ENCODE measurements at regions not wholly inside any gene's neighbourhood (a gene's known extent, or its start where the extent isn't known, plus 50 kb on each side); places are given as distances from the start of the nearest gene placed in this dataset.

GRCh38 chr3:104992676-104993075, 374.0 kb upstream of the ALCAM start:
- Histone ChIP-seq H3K23ac (ENCODE audit: insufficient read length) (no peak overlapping the region), H3K4ac (replicated peaks; ENCODE audit: insufficient read length, low read depth, low read length) (no peak overlapping the region), H3K56ac (replicated peaks; ENCODE audit: insufficient read length, low read depth, low read length) (no peak overlapping the region), H2AFZ (ENCODE audit: low read length) (no peak overlapping the region), H3K4me2 (ENCODE audit: insufficient read depth in 1 of 2, low read depth in 2 of 2, low read length in 2 of 2) (no peak overlapping the region), H2BK20ac (ENCODE audit: low read length) (peak overlapping the region; percentile 4; the same call in 1 of the 2 replicates), H3K9me3 (ENCODE audit: insufficient read depth in 2 of 2, low read depth in 1 of 2, low read length in 1 of 2) (no peaks in the 10 kb centered on the region; a peak in 1 of 4 replicates), H4K5ac (ENCODE audit: insufficient read length, low read depth, low read length) (no peak overlapping the region), H2BK12ac (ENCODE audit: low read depth, low read length) (no peak overlapping the region), H4K20me1 (replicated peaks in 1 of 2; ENCODE audit: control insufficient read depth in 1 of 2, insufficient read depth in 2 of 2, low read length in 2 of 2) (no peaks in the 10 kb centered on the region), H2BK15ac (ENCODE audit: low read length) (no peak overlapping the region), H3K79me1 (ENCODE audit: low read depth, low read length) (no peaks in the 10 kb centered on the region), H3K23me2 (ENCODE audit: low read depth, low read length) (no peaks in the 10 kb centered on the region), H3K18ac (ENCODE audit: extremely low read depth, low read length) (no peak overlapping the region), H3K27ac (ENCODE audit: low read depth, low read length) (no peak overlapping the region), H3K36me3 (ENCODE audit: control insufficient read depth in 2 of 4, insufficient read depth in 4 of 4, low read length in 3 of 4) (no peaks in the 10 kb centered on the region), H3K9ac (replicated peaks in 1 of 4; ENCODE audit: extremely low read depth in 1 of 4, low read depth in 3 of 4, low read length in 3 of 4) (no peak overlapping the region), H3K4me3 (ENCODE audit: extremely low read depth in 1 of 4, insufficient read depth in 2 of 4, low read depth in 3 of 4, low read length in 4 of 4) (no peak overlapping the region), H3K27me3 (replicated peaks in 1 of 4; ENCODE audit: control insufficient read depth in 3 of 4, extremely low read depth in 1 of 4, insufficient read depth in 3 of 4, low read length in 3 of 4) (no peaks in the 10 kb centered on the region), H2BK5ac (ENCODE audit: low read depth, low read length) (no peak overlapping the region), H2AK5ac (ENCODE audit: low read depth, low read length) (no peak overlapping the region), H3K4me1 (replicated peaks in 1 of 4; ENCODE audit: control insufficient read depth in 3 of 4, insufficient read depth in 4 of 4, low read length in 3 of 4) (no peaks in the 10 kb centered on the region), H3K79me2 (ENCODE audit: control insufficient read depth in 1 of 2, insufficient read depth in 2 of 2, low read length in 2 of 2) (no peaks in the 10 kb centered on the region), H3K14ac (ENCODE audit: insufficient read length) (no peak overlapping the region), H4K91ac (replicated peaks; ENCODE audit: insufficient read length, low read length) (no peak overlapping the region), H2BK120ac (replicated peaks; ENCODE audit: low read depth, low read length) (no peak overlapping the region), H4K8ac (ENCODE audit: extremely low read depth, insufficient read depth, low read length) (no peak overlapping the region)
- FAIRE-seq (no peak), DNase-seq (ENCODE audit: low read depth in 1 of 2, low spot score in 2 of 2) (no peak)
- WGBS, 2 experiments (ENCODE audit: extremely low coverage in 1 of 2, insufficient coverage in 1 of 2, insufficient read length in 1 of 2, insufficient replicate concordance in 2 of 2, low coverage in 1 of 2, low lambda C conversion rate in 2 of 2, missing lambda C conversion rate in 1 of 2): 89% methylated on average over 3 of the region's 3 CpGs; no CpG with 5 or more reads in 1 of the 2 experiments
- ChIA-PET POLR2A (ENCODE audit: partially characterized antibody) (no interaction called here), CTCF (ENCODE audit: partially characterized antibody) (no interaction called here)
- TF ChIP-seq TBP (IDR thresholded peaks at IDR 0.05; ENCODE audit: low read depth, low read length): no peak
- no peak for TF ChIP-seq CTBP2 (IDR thresholded peaks at IDR 0.05; ENCODE audit: borderline replicate concordance, insufficient read depth, insufficient read length, low read length)
- TF ChIP-seq NANOG (IDR thresholded peaks at IDR 0.05; ENCODE audit: insufficient read depth, low read depth, low read length, poor library complexity, severe bottlenecking): no peak
- no peak for TF ChIP-seq NRF1 (IDR thresholded peaks at IDR 0.05; ENCODE audit: low read depth, low read length)
